ENCODE measurements at regions not wholly inside any gene's neighbourhood (a gene's known extent, or its start where the extent isn't known, plus 50 kb on each side); places are given as distances from the start of the nearest gene placed in this dataset.
"Not testable (repeated sequence)": the region's sequence is repeated elsewhere in the genome, so short reads cannot be mapped to it uniquely, and the experiment has no call there.

GRCh38 chr12:97050509-97050908 lies 143.5 kb downstream of the NEDD1 start:
- no peak overlapping the region for H3K4me3 ChIP-seq (ENCODE audit: low read depth, low read length)
- no peak for DNase-seq (ENCODE audit: low read depth)
- TF ChIP-seq CTCF (IDR thresholded peaks at IDR 0.05; ENCODE audit: low read depth, low read length, missing control alignments): no peak

- H3K4me3 ChIP-seq (ENCODE audit: low read depth, low read length): no peak overlapping the region
- TF ChIP-seq CTCF (IDR thresholded peaks at IDR 0.05; ENCODE audit: low read depth, low read length, missing control alignments): no peak
These were observed 144.3 kb downstream of the NEDD1 start for GRCh38 chr12:97051341-97051740.

GRCh38 chr12:97061171-97061570 lies 154.1 kb downstream of the NEDD1 start:
- no peak for TF ChIP-seq CTCF (IDR thresholded peaks at IDR 0.05; ENCODE audit: low read depth, low read length, missing control alignments)
- no peak for DNase-seq (ENCODE audit: low read depth)
- H3K4me3 ChIP-seq (ENCODE audit: low read depth, low read length): no peak overlapping the region

More at GRCh38 chr12:97051341-97051740, 144.3 kb downstream of the NEDD1 start:
- DNase-seq (ENCODE audit: low read depth): no peak

GRCh38 chr12:97063292-97063935 lies 156.4 kb downstream of the NEDD1 start:
- DNase-seq (ENCODE audit: low read depth): no peak
- H3K4me3 ChIP-seq (ENCODE audit: low read depth, low read length): no peak overlapping the region
- TF ChIP-seq CTCF (IDR thresholded peaks at IDR 0.05; ENCODE audit: low read depth, low read length, missing control alignments): no peak

GRCh38 chr12:97075161-97075933 lies 168.3 kb downstream of the NEDD1 start:
- no peak overlapping the region for H3K4me3 ChIP-seq (ENCODE audit: low read depth, low read length)
- DNase-seq (ENCODE audit: low read depth): no peak
- TF ChIP-seq CTCF (IDR thresholded peaks at IDR 0.05; ENCODE audit: low read depth, low read length, missing control alignments): no peak

GRCh38 chr12:97075934-97076630 lies 169.0 kb downstream of the NEDD1 start:
- no peak for DNase-seq (ENCODE audit: low read depth)
- no peak overlapping the region for H3K4me3 ChIP-seq (ENCODE audit: low read depth, low read length)
- no peak for TF ChIP-seq CTCF (IDR thresholded peaks at IDR 0.05; ENCODE audit: low read depth, low read length, missing control alignments)

GRCh38 chr12:97076912-97077311 lies 169.9 kb downstream of the NEDD1 start:
- DNase-seq (ENCODE audit: low read depth); H3K4me3 ChIP-seq (ENCODE audit: low read depth, low read length): not testable (repeated sequence)
